Liver (tissue), 8 donors: ENCODE measurements at regions not wholly inside any gene's neighbourhood (a gene's known extent, or its start where the extent isn't known, plus 50 kb on each side); places are given as distances from the start of the nearest gene placed in this dataset.

Source experiments
- DNase-seq: peaks from one replicate; pipeline ENCODE4 v3.0.0-alpha.2; 2017; ENCODE audit warnings: low spot score
- H3K27ac ChIP-seq, 2 donors: one replicate each; pipeline ENCODE4 v1.7.0; 2013; ENCODE audit warnings: inconsistent platforms in 2 of 2, low read length in 2 of 2, control low read depth in 1 of 2, low read depth in 1 of 2, mild to moderate bottlenecking in 1 of 2
- H3K27me3 ChIP-seq, 4 donors: one replicate each; pipeline versions ENCODE4 v1.6.1 to v1.7.0; 2013; ENCODE audit warnings: low read length in 3 of 4, inconsistent platforms in 1 of 4, mild to moderate bottlenecking in 1 of 4, moderate library complexity in 1 of 4; ENCODE audit not compliant: control insufficient read depth in 4 of 4, insufficient read depth in 4 of 4
- H3K36me3 ChIP-seq, 4 donors: one replicate each; pipeline versions ENCODE4 v1.6.1 to v1.7.0; 2013; ENCODE audit warnings: low read length in 3 of 4, mild to moderate bottlenecking in 3 of 4, low read depth in 1 of 4, moderate library complexity in 1 of 4; ENCODE audit not compliant: control insufficient read depth in 4 of 4, insufficient read depth in 3 of 4
- H3K4me1 ChIP-seq, 4 donors: one replicate each; pipeline versions ENCODE4 v1.6.1 to v1.7.0; 2013; ENCODE audit warnings: low read length in 3 of 4, mild to moderate bottlenecking in 3 of 4, moderate library complexity in 1 of 4; ENCODE audit not compliant: control insufficient read depth in 4 of 4, insufficient read depth in 4 of 4
- H3K4me3 ChIP-seq, 3 donors: one replicate each; pipeline versions ENCODE4 v1.6.1 to v1.7.0; 2013; ENCODE audit warnings: low read length in 3 of 3, control low read depth in 1 of 3, low read depth in 1 of 3, mild to moderate bottlenecking in 1 of 3
- H3K9ac ChIP-seq, 2 donors: one replicate each; pipeline ENCODE4 v1.7.0; 2013; ENCODE audit warnings: low read length in 2 of 2, mild to moderate bottlenecking in 2 of 2, moderate library complexity in 2 of 2, control low read depth in 1 of 2, low read depth in 1 of 2
- H3K9me3 ChIP-seq, 4 donors: one replicate each; pipeline versions ENCODE4 v1.6.1 to v1.7.0; 2013; ENCODE audit warnings: low read length in 3 of 4; ENCODE audit not compliant: control insufficient read depth in 4 of 4
- ATF3 ChIP-seq: IDR thresholded peaks from 2 replicates; pipeline ENCODE4 v1.6.1; 2016; ENCODE audit warnings: antibody characterized with exemption
- CTCF ChIP-seq: fragments of 150-350 bp; IDR thresholded peaks from 2 replicates; pipeline ENCODE4 v1.5.1; 2017; ENCODE audit warnings: improper control_type of control experiment, low read depth, low read length; ENCODE audit not compliant: missing input control
- EGR1 ChIP-seq, 2 donors: IDR thresholded peaks; 2 replicates each; pipeline ENCODE4 v1.6.1; 2016 to 2018; ENCODE audit warnings: antibody characterized with exemption in 2 of 2, low read depth in 2 of 2
- FOXA1 ChIP-seq: IDR thresholded peaks from 2 replicates; pipeline ENCODE4 v1.6.1; 2016; ENCODE audit warnings: antibody characterized with exemption
- FOXA2 ChIP-seq: IDR thresholded peaks from 2 replicates; pipeline ENCODE4 v1.6.1; 2016; ENCODE audit warnings: antibody characterized with exemption
- GABPA ChIP-seq, 2 donors: IDR thresholded peaks in 1 of 2; conservative IDR thresholded peaks in 1 of 2; 2 replicates each; pipeline ENCODE4 v1.6.1; 2016; ENCODE audit warnings: antibody characterized with exemption in 2 of 2, mild to moderate bottlenecking in 1 of 2, moderate library complexity in 1 of 2
- HNF4A ChIP-seq, 2 donors: conservative IDR thresholded peaks; 2 replicates each; pipeline ENCODE4 v1.6.1; 2016; ENCODE audit warnings: antibody characterized with exemption in 2 of 2, mild to moderate bottlenecking in 2 of 2
- HNF4G ChIP-seq: IDR thresholded peaks from 2 replicates; pipeline ENCODE4 v1.6.1; 2016; ENCODE audit warnings: antibody characterized with exemption
- JUND ChIP-seq, 2 donors: IDR thresholded peaks; 2 replicates each; pipeline ENCODE4 v1.6.1; 2016; ENCODE audit warnings: antibody characterized with exemption in 2 of 2
- MAX ChIP-seq: IDR thresholded peaks from 2 replicates; pipeline ENCODE4 v1.6.1; 2016; ENCODE audit warnings: antibody characterized with exemption
- NR2F2 ChIP-seq: IDR thresholded peaks from 2 replicates; pipeline ENCODE4 v1.6.1; 2016; ENCODE audit warnings: antibody characterized with exemption
- RAD21 ChIP-seq, 2 donors: IDR thresholded peaks; 2 replicates each; pipeline ENCODE4 v1.6.1; 2016; ENCODE audit warnings: antibody characterized with exemption in 2 of 2, mild to moderate bottlenecking in 2 of 2
- REST ChIP-seq: IDR thresholded peaks from 2 replicates; pipeline ENCODE4 v1.6.1; 2016; ENCODE audit warnings: antibody characterized with exemption, mild to moderate bottlenecking
- RXRA ChIP-seq, 2 donors: IDR thresholded peaks; 2 replicates each; pipeline ENCODE4 v1.6.1; 2017 to 2018; ENCODE audit warnings: antibody characterized with exemption in 2 of 2, mild to moderate bottlenecking in 1 of 2
- SP1 ChIP-seq: IDR thresholded peaks from 2 replicates; pipeline ENCODE4 v1.6.1; 2018; ENCODE audit warnings: antibody characterized with exemption, mild to moderate bottlenecking
- TAF1 ChIP-seq: conservative IDR thresholded peaks from 2 replicates; pipeline ENCODE4 v1.6.1; 2016; ENCODE audit warnings: antibody characterized with exemption, mild to moderate bottlenecking
- ZBTB33 ChIP-seq: IDR thresholded peaks from 2 replicates; pipeline ENCODE4 v1.6.1; 2016; ENCODE audit warnings: antibody characterized with exemption
- WGBS: extraction: QIAGEN DNeasy Blood & Tissue Kit; methylation state at CpG from one replicate; pipeline ENCODE4 v1.1.7; 2013; 5-methylcytosine and 5-hydroxymethylcytosine counted together
- donor health status: healthy.
- donor health status: healthy.
- donor health status: healthy.
- donor health status: healthy.
- donor health status: healthy.

- TF ChIP-seq FOXA1 (peak; percentile 98), REST (peak; percentile 46), GABPA (IDR thresholded peaks at IDR 0.05 in 1 of 2, conservative IDR thresholded peaks at IDR 0.05 in 1 of 2) (peak in 1 of 2 donors; percentile 39), JUND (IDR thresholded peaks at IDR 0.05) (peak in 1 of 2 donors; percentile 77)
These were observed 305.5 kb downstream of the QKI start (continued) for GRCh38 chr6:163720005-163720404.

GRCh38 chr6:163719028-163719742 lies 304.7 kb downstream of the QKI start:
- H3K27me3 ChIP-seq: no peaks in the 10 kb centered on the region
- no peaks in the 10 kb centered on the region for H3K36me3 ChIP-seq
- H3K9me3 ChIP-seq: no peaks in the 10 kb centered on the region
- H3K27ac ChIP-seq: no peak overlapping the region
- H3K4me3 ChIP-seq: no peak overlapping the region
- no peak for DNase-seq
- 88% methylated on average over 20 of the region's 20 CpGs for WGBS
- H3K9ac ChIP-seq: no peak overlapping the region
- TF ChIP-seq FOXA2 (no peak), MAX (no peak), FOXA1 (no peak), EGR1 (IDR thresholded peaks at IDR 0.05; ENCODE audit: low read depth in 2 of 2) (no peak)
- H3K4me1 ChIP-seq: peaks cover 0 to 4% (median 1%) of the 10 kb centered on the region in 4 donors

- Histone ChIP-seq H3K9me3 (no peaks in the 10 kb centered on the region), H3K36me3 (no peaks in the 10 kb centered on the region), H3K4me3 (no peak overlapping the region), H3K9ac (no peak overlapping the region), H3K27me3 (no peaks in the 10 kb centered on the region), H3K27ac (no peak overlapping the region), H3K4me1 (peaks cover 0 to 4% (median 1%) of the 10 kb centered on the region in 4 donors)
- no peak for TF ChIP-seq CTCF
- TF ChIP-seq FOXA1: no peak
- TF ChIP-seq ZBTB33: no peak
- TF ChIP-seq REST: no peak
- TF ChIP-seq MAX: no peak
- no peak for TF ChIP-seq ATF3
- no peak for TF ChIP-seq FOXA2
- no peak for TF ChIP-seq TAF1
- TF ChIP-seq RAD21 (IDR thresholded peaks at IDR 0.05): no peak
- no peak for TF ChIP-seq SP1
- no peak for TF ChIP-seq RXRA (IDR thresholded peaks at IDR 0.05)
- TF ChIP-seq NR2F2: no peak
- no peak for TF ChIP-seq HNF4A (conservative IDR thresholded peaks at IDR 0.05)
- TF ChIP-seq JUND (IDR thresholded peaks at IDR 0.05): no peak
- no peak for TF ChIP-seq HNF4G
- TF ChIP-seq GABPA (IDR thresholded peaks at IDR 0.05 in 1 of 2, conservative IDR thresholded peaks at IDR 0.05 in 1 of 2): no peak
- 96% methylated on average over 2 of the region's 2 CpGs for WGBS
- no peak for DNase-seq
These were observed 304.0 kb downstream of the QKI start for GRCh38 chr6:163718537-163718936.
